H7 (cell line): ENCODE measurements at regions not wholly inside any gene's neighbourhood (a gene's known extent, or its start where the extent isn't known, plus 50 kb on each side); places are given as distances from the start of the nearest gene placed in this dataset.

Experiments
- DNase-seq: peaks from one replicate; pipeline ENCODE4 v3.0.0; 2012
- H3K27me3 ChIP-seq: 2 replicates; pipeline ENCODE4 v1.6.0; 2011; ENCODE audit warnings: mild to moderate bottlenecking, low read length; ENCODE audit not compliant: control insufficient read depth, insufficient read depth
- H3K36me3 ChIP-seq: replicated peaks from 2 replicates; pipeline ENCODE4 v1.5.1; 2011; ENCODE audit warnings: low read length; ENCODE audit not compliant: control insufficient read depth, insufficient read depth
- H3K4me3 ChIP-seq: 2 replicates; pipeline ENCODE4 v1.5.1; 2011; ENCODE audit warnings: low read depth, mild to moderate bottlenecking, control low read depth, low read length, moderate library complexity; ENCODE audit not compliant: insufficient read depth

GRCh38 chr13:23947893-23948292, 50.6 kb upstream of the C1QTNF9B start:
- Histone ChIP-seq H3K4me3 (no peak overlapping the region), H3K36me3 (no peaks in the 10 kb centered on the region), H3K27me3 (no peaks in the 10 kb centered on the region)
- no peak for DNase-seq

DNA sequence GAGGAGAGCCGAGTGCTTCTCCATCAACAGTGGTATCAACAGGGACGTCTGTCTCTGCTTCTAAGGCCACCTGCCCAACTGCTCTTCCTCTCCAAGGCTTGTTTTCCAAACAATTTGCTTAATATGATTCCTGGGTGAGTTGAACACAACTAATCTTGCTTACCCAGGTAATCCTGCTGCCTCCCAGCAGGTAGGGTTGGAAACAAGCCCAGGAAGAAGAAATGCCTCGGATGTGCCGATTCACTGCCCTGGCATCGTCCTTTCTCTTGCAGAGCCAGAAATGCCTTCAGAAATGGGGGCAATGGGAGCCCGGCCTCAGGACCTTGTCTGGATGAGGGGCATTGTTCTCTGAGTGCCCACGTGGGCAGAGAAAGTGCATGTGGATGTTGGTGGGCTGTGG, 51.9 kb upstream of the C1QTNF9B start:
- Histone ChIP-seq H3K4me3 (no peak overlapping the region), H3K36me3 (no peaks in the 10 kb centered on the region), H3K27me3 (no peaks in the 10 kb centered on the region)
- no peak for DNase-seq

DNA sequence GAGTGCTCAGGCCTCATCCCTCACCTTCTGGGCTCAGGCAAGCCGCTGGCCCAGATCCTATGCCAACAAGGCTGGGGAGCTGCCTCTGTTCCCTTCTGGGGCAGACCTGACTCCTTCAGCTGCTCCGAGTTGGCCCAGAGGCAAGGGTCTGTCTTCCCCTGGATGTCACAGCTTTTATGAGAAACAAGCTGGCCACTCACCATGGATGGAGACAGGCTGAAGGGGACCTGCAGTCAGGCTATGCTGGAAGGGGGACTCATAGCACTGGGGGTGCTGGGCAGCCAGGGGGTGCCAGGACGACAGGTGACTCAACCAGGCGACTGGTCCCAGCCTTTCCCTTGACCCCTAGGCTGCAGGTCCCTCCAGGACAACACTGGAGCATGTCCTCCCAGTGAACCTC, 52.4 kb upstream of the C1QTNF9B start:
- Histone ChIP-seq H3K4me3 (no peak overlapping the region), H3K27me3 (no peaks in the 10 kb centered on the region), H3K36me3 (no peaks in the 10 kb centered on the region)
- no peak for DNase-seq

DNA sequence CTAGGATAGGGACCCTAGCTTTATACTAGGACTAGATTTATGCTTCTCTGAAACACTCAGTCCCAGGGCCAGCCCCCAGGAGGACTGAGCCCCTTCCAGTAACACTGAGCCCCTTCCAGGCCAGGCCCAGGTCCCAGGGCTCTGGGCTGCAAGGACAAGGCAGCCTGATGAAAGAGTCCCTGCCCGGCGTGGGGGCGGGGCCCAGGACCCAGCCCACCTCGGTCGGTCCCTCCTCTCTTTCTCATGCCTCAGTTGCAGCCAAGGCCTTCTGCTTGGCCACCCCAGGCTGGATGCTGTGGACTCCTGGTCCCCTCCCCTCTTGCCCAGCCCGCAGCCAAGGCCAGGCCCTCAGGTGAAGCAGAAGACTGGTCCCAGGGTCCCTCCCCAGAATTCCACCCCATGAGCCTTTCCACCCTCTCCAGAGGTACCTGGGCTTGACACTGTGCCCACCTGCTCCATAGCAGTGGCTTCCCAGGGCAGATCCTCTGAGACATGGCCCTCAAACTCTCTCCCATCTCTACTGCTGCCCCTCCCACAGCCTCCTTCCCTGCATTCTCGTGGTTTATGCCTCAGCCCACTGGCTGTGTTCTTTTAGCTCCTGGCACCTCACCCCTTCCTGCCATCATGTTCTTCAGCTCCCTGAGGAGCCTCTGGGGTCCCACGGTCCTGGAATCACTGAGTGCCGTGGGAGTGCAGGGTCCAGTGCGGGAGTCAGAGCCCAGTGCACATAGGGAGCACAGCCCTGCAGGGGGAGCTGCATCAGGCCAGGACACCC, 53.6 kb upstream of the C1QTNF9B start:
- no peaks in the 10 kb centered on the region for H3K36me3 ChIP-seq
- DNase-seq = peak; percentile 42
- no peak overlapping the region for H3K4me3 ChIP-seq
- no peaks in the 10 kb centered on the region for H3K27me3 ChIP-seq

DNA sequence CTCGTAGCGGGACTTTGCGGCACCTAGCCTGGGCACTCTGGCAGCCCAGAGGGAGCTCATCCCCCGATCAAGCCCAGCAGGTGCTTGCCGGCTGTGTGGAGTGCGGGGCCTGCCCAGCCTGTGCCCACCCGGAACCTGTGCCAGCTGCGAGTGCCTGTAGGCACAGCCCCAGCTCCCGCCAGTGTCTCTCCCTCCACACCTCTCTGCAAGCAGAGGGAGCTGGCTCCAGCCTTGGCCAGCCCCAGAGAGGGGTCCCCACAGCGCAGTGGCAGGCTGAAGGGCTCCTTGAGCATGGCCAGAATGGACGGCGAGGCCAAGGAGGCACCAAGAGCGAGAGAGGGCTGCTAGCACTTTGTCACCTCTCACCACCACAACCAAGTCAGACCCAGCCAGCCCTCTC, 55.5 kb upstream of the C1QTNF9B start:
- H3K4me3 ChIP-seq = no peak overlapping the region
- H3K27me3 ChIP-seq = no peaks in the 10 kb centered on the region
- no peaks in the 10 kb centered on the region for H3K36me3 ChIP-seq
- DNase-seq = no peak

DNA sequence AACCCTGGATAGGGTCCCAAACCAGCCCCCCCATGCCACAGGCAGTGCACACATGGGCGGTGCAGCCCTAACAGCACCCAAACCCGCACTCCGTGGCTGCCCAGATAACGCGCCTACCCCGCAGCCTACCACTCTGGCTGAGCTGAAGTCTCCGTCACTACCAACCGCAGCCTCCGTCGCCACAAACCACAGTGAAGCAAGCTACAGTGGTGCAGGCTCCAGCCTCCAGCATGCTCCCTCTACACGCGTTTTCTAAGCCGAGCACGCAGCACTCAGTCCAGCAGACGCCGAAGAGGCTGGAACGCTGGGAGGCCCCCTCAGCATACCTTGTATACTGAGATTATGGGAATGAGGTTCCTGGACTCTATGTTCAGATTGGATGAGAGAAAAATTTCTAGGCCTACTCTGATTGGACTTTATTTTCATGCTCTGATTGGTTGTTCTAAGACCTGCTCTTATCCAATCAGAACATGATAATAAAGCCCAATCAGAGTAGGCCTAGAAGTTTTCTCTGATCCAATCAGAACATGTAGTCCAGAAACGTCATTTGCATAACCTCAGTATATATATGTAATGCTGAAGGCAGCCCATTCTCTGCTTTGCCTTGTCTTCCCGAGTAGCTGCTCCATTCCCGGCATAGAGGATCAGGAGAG, 56.7 kb upstream of the C1QTNF9B start:
- Histone ChIP-seq H3K4me3 (no peak overlapping the region), H3K36me3 (no peaks in the 10 kb centered on the region), H3K27me3 (no peaks in the 10 kb centered on the region)
- DNase-seq = no peak

GRCh38 chr13:23955064-23955463, 57.8 kb upstream of the C1QTNF9B start:
- DNase-seq = no peak

DNA sequence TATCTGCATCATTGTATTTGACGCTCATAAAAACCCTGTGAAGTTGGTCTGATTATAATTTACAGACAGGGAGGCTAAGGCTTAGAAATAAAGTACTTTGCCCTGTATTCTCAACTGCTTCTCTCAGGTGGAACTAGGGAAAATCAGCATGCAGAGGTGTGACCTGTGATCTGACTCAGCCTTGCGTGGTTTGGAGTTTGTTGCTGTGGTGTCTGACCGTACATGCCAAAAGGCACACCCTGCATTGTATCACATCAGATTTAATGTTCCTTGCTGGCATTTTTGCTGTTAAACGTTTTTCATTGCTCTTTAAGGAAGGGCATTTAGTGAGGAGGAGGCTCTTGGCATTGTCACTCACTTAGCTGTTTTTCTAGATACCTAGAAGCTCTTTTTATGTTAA, 58.8 kb upstream of the C1QTNF9B start:
- H3K27me3 ChIP-seq = no peaks in the 10 kb centered on the region
- H3K4me3 ChIP-seq = no peak overlapping the region
- DNase-seq = no peak
- no peaks in the 10 kb centered on the region for H3K36me3 ChIP-seq

More at GRCh38 chr13:23955064-23955463, 57.8 kb upstream of the C1QTNF9B start:
- Histone ChIP-seq H3K36me3 (no peaks in the 10 kb centered on the region), H3K27me3 (no peaks in the 10 kb centered on the region), H3K4me3 (no peak overlapping the region)

DNA sequence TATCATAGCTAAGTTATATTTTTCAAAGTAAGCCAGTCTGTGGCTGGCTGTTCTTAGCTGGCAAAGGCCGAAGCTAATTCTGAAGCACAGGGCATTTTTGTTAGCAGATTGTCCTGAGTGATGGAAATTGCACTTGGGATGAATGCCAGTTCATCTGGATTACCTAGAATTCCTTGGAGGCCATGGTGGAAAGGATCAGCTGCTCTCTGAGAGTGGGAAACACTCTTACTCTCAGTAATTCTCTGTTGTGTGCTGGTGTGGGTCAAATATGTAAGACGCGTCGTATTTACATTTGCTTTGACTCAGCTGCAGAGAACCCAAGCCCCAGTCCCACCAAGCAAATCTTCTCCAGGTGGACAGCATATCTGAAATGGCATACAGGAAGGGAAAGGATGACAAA, 60.7 kb upstream of the C1QTNF9B start:
- H3K36me3 ChIP-seq = no peaks in the 10 kb centered on the region
- no peak overlapping the region for H3K4me3 ChIP-seq
- no peak for DNase-seq
- H3K27me3 ChIP-seq = no peaks in the 10 kb centered on the region

- Histone ChIP-seq H3K36me3 (no peaks in the 10 kb centered on the region), H3K27me3 (no peaks in the 10 kb centered on the region), H3K4me3 (no peak overlapping the region)
- no peak for DNase-seq
Measured at GRCh38 chr13:23959231-23959862, 62.0 kb upstream of the C1QTNF9B start.

- Histone ChIP-seq H3K27me3 (no peaks in the 10 kb centered on the region), H3K36me3 (no peaks in the 10 kb centered on the region), H3K4me3 (no peak overlapping the region)
- no peak for DNase-seq
Measured at GRCh38 chr13:23960566-23961156, 63.4 kb upstream of the C1QTNF9B start.

DNA sequence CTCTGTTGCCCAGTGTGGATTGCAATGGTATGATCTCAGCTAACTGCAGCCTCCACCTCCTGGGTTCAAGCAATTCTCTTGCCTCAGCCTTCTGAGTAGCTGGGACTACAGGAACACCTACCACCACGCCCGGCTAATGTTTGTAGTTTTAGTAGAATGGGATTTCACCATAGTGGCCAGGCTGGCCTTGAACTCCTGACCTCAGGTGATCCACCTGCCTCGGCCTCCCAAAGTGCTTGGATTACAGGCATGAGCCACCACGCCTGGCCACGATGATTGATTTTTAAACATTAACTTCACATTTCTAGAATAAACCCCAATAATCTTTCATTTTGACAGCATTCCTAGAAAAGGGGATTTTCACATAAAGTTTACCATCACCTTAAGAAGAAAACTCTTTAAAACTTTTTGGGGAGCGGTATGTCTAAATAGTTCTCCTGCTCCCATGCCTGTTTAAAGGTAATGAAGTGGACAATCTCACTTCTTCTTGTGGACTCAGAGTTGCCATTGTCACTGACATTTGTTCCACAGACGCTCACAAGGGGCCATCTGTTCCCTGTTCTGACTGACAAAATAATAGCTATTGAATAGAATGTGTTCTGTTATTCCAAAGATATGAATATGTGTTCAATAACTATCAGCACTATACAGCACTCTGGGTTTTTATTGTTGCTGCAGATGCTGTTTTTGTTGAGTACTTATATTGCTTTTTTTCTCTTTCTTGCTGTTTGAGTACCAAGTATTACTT, 66.1 kb upstream of the C1QTNF9B start:
- Histone ChIP-seq H3K27me3 (no peaks in the 10 kb centered on the region), H3K36me3 (no peaks in the 10 kb centered on the region), H3K4me3 (no peak overlapping the region)
- DNase-seq = no peak

DNA sequence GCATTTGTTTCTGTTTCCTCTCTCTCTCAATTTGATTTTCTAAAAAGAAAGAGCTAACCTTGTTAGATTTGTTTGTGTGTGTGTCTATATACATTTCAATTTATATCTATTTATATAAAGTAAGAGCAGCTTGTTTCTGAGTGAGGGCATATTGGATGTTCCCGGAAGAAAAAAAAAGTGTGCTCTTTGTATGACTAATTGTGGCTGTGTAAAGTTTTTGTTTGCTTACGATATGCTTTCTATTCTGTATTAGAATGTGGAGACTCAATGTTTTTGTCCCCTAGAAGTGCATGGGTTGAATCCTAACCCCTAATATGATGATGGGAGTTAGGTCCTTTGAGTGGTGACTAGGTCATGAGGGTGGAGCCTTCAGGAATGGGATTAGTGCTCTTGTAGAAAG, 66.6 kb upstream of the C1QTNF9B start:
- H3K36me3 ChIP-seq = no peaks in the 10 kb centered on the region
- no peaks in the 10 kb centered on the region for H3K27me3 ChIP-seq
- DNase-seq = no peak
- no peak overlapping the region for H3K4me3 ChIP-seq

DNA sequence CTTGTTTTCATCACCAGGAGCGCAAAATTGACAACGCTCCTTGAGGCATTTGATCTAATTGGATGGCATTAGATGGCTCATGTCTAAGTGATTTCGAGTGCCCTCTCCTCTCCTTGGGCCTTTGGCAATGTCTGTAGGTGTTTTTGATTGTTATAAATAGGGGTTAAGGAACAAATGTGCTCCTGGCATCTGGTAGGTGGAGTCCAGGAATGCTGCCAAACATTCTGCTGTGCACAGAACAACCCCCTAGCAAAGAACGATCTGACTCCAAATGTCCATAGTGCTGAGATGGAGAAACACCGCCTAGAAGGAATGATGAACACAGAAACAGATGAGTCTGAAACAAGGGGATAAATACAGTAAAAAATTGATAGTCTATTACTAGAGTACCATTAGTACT, 68.0 kb upstream of the C1QTNF9B start:
- DNase-seq = no peak
- H3K4me3 ChIP-seq = no peak overlapping the region
- no peaks in the 10 kb centered on the region for H3K27me3 ChIP-seq
- no peaks in the 10 kb centered on the region for H3K36me3 ChIP-seq
